ENCODE measurements at regions not wholly inside any gene's neighbourhood (a gene's known extent, or its start where the extent isn't known, plus 50 kb on each side); places are given as distances from the start of the nearest gene placed in this dataset.

DNA sequence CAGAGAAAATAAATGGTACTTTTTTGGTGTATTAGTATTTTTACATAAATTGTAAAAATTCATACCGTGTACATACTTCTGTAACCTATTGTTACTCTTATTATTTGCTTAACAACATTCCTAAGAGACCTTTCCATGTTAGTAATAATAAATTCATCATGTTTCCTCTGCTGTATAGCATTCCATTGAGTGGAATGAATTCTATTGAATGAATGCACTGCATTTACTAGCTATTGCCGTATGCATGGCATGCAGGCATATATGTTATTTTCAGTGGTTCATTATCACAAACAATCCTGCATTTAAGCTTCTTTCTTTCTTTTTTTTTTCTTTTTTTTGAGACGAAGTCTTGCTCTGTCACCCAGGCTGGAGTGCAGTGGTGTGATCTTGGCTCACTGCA lies 137.6 kb upstream of the TBX3 start:
- ChIA-PET CTCF (ENCODE audit: partially characterized antibody) (no interaction called here), POLR2A (ENCODE audit: partially characterized antibody) (no interaction called here)
- Histone ChIP-seq H3K4me3 (ENCODE audit: extremely low read depth in 1 of 4, insufficient read depth in 2 of 4, low read depth in 3 of 4, low read length in 4 of 4) (no peak overlapping the region), H2BK5ac (ENCODE audit: low read depth, low read length) (no peak overlapping the region), H3K23me2 (ENCODE audit: low read depth, low read length) (no peaks in the 10 kb centered on the region), H3K27me3 (replicated peaks in 1 of 4; ENCODE audit: control insufficient read depth in 3 of 4, extremely low read depth in 1 of 4, insufficient read depth in 3 of 4, low read length in 3 of 4) (no peaks in the 10 kb centered on the region; a peak in 1 of 7 replicates), H3K9ac (replicated peaks in 1 of 4; ENCODE audit: extremely low read depth in 1 of 4, low read depth in 3 of 4, low read length in 3 of 4) (no peak overlapping the region), H2BK15ac (ENCODE audit: low read length) (no peak overlapping the region), H3K56ac (replicated peaks; ENCODE audit: insufficient read length, low read depth, low read length) (no peak overlapping the region), H2BK20ac (ENCODE audit: low read length) (no peak overlapping the region), H4K5ac (ENCODE audit: insufficient read length, low read depth, low read length) (no peak overlapping the region), H3K36me3 (ENCODE audit: control insufficient read depth in 2 of 4, insufficient read depth in 4 of 4, low read length in 3 of 4) (no peaks in the 10 kb centered on the region), H3K4me2 (ENCODE audit: insufficient read depth in 1 of 2, low read depth in 2 of 2, low read length in 2 of 2) (no peak overlapping the region), H2AFZ (ENCODE audit: low read length) (no peak overlapping the region), H4K20me1 (replicated peaks in 1 of 2; ENCODE audit: control insufficient read depth in 1 of 2, insufficient read depth in 2 of 2, low read length in 2 of 2) (no peaks in the 10 kb centered on the region), H2AK5ac (ENCODE audit: low read depth, low read length) (no peak overlapping the region), H3K14ac (ENCODE audit: insufficient read length) (no peak overlapping the region), H3K9me3 (ENCODE audit: insufficient read depth in 2 of 2, low read depth in 1 of 2, low read length in 1 of 2) (no peaks in the 10 kb centered on the region), H3K79me1 (ENCODE audit: low read depth, low read length) (no peaks in the 10 kb centered on the region), H3K23ac (ENCODE audit: insufficient read length) (no peak overlapping the region), H3K4ac (replicated peaks; ENCODE audit: insufficient read length, low read depth, low read length) (no peak overlapping the region), H3K4me1 (replicated peaks in 1 of 4; ENCODE audit: control insufficient read depth in 3 of 4, insufficient read depth in 4 of 4, low read length in 3 of 4) (no peaks in the 10 kb centered on the region), H3K79me2 (ENCODE audit: control insufficient read depth in 1 of 2, insufficient read depth in 2 of 2, low read length in 2 of 2) (no peaks in the 10 kb centered on the region), H4K8ac (ENCODE audit: extremely low read depth, insufficient read depth, low read length) (no peak overlapping the region), H2BK12ac (ENCODE audit: low read depth, low read length) (no peak overlapping the region), H2BK120ac (replicated peaks; ENCODE audit: low read depth, low read length) (no peak overlapping the region), H4K91ac (replicated peaks; ENCODE audit: insufficient read length, low read length) (no peak overlapping the region), H3K27ac (ENCODE audit: low read depth, low read length) (no peak overlapping the region), H3K18ac (ENCODE audit: extremely low read depth, low read length) (no peak overlapping the region)
- WGBS, 2 experiments (ENCODE audit: extremely low coverage in 1 of 2, insufficient coverage in 1 of 2, insufficient read length in 1 of 2, insufficient replicate concordance in 2 of 2, low coverage in 1 of 2, low lambda C conversion rate in 2 of 2, missing lambda C conversion rate in 1 of 2) = 92% methylated on average over 2 of the region's 3 CpGs; no CpG with 5 or more reads in 1 of the 2 experiments
- DNase-seq (ENCODE audit: low read depth in 1 of 2, low spot score in 2 of 2) (no peak), FAIRE-seq (no peak)
- no peak for TF ChIP-seq NRF1 (IDR thresholded peaks at IDR 0.05; ENCODE audit: low read depth, low read length)

All from H1 (cell line).